ENCODE measurements at regions not wholly inside any gene's neighbourhood (a gene's known extent, or its start where the extent isn't known, plus 50 kb on each side); places are given as distances from the start of the nearest gene placed in this dataset.
A peak's percentile ranks its signal among the peaks of the same experiment; 100 is the strongest.

DNA sequence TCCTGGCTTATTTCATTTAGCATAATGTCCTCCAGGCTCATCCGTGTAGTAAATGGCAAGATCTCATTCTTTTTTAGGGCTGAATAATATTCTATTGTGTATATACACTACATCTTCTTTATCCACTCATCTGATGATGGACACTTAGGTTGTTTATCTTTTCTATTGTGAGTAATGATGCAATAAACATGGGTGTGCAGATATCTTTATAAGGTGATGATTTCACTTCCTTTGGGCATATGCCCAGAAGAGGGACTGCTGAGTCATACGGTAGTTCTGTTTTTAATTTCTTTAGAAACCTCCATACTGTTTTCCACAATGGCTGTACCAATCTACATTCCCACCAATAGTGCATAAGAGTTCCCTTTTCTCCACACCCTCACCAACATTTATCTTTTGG is 317.6 kb upstream of the CNKSR2 start:
- DNase-seq: no peak

DNA sequence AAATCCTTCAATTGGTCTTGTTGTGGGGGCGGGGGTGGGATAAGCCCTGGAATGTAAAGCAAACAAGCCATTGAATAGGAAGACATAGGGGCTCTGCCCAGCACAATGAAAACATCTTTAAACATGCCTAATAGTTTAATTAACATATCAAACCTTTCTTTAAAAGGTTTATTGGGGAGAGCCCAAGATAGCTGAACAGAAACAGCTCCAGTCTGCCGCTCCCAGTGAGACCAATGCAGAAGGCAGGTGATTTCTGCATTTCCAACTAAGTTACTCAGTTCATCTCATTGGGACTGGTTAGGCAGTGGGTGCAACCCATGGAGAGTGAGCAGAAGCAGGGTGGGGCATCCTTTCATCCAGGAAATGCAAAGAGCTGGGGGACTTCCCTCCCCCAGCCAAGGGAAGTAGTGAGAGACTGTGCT is 327.2 kb upstream of the CNKSR2 start:
- DNase-seq: no peak

DNA sequence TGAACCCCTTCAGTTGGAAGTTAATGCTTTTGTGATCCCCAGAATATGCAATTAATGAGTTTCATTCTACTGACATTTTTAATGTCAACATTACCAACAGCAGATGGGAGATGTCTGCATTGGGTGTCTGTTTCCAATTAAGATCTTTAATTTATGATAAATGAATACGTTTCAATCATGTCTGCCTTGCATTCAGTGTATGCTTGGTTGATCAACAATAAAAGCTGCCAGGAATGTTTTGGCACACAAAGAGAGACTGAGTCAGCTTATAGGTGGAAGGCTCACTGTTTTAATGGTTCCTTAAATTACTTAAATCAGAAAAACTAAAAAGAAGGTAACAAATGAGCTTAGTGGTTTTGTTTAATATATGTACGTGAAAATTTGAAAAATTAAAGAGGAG is 359.9 kb upstream of the CNKSR2 start:
- no peak for DNase-seq

DNA sequence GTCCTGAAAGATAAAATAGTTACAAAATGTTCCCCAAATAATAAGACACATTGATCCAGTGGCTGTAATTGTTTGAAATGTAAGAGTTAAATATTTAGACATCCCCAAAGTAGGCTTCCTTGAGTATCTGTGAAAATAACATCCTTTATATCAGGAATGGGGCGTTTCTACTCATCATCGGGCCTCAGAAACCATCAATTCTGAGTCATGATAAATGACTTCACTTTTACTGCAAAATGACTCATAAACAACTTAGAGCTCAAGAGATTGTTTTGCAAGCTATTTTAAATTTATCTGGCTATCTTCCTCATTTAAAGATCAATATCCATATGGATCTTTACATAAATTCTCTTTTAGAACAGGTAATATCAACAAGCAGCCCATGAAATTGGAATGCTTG is 369.4 kb upstream of the CNKSR2 start:
- no peak for DNase-seq

DNA sequence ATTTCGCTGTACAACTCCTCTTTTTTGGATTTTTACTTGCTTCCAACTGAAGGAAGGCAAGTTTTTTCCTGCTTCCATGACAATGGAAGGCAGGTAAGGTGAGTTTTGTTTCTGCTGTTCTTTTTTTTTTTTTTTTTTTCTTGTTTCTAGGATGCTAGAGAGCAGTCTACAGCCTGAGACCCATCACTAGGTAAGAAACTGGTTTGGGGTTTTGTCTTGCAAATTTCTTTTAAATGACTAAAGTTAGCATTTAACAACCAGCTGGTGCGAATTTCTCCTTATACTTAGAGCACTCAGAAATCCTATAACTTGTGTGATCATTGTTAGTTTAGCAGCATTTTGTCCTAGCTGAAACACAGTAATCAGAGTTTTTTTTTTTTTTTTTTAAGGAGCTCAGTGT is 378.4 kb upstream of the CNKSR2 start:
- DNase-seq: no peak

GRCh38 chrX:20989361-20989760 is 384.9 kb upstream of the CNKSR2 start:
- no peak for DNase-seq

DNA sequence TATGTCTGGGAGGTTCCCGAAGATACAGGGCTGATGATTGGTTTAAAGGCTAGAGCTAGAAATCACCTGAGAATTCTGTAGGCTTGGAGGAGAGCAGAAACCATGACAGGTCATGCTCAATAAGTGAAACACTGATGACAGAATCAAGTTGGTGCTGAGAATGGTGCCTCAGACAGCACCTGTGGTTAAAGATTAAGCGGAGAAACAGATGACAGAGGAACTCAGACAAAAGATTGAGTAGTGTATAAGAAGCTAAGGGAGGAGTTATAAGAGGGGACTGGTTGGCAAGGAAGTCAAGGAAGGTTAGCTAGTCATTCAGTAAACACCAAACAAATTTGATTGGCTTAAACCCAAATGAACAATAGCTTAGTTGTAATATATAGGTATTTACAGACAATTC is 385.4 kb upstream of the CNKSR2 start:
- DNase-seq: no peak

GRCh38 chrX:20988118-20988517 is 386.1 kb upstream of the CNKSR2 start:
- no peak for DNase-seq

DNA sequence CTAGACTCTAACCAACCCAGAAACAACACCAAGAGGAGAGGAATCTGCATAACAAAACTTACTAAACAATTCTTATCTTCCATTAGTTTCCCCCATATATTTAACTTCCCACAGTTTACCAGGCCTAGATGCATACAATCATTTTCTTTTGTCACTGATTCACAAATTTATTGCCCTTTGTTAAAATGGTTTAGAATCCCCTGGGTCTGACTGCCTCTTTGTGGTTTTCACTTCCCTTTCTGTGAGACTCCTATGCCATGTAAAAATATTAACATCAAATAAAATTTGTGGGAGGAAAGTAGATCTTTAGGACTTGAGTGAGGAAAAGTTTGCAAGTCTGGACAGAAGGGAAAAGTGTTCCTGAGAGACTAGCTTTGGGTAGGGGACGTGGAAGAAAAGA is 393.8 kb upstream of the CNKSR2 start:
- DNase-seq: no peak

DNA sequence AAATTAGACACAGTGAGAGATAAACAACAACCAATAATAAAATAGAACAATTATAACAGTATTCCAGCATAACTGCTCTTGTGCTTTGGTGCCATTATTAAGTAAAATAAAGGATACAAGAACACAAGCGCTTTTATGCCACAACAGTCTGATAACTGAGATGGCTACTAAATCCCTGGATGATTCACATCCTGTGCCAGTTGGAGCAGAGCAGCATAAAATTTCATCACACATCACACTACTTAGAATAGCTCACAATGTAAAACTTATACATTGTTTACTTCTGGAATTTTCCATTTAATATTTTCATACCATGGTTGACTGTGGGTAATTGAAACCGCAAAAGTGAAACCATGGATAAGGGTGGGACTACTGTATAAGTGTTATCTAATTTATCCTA is 399.9 kb upstream of the CNKSR2 start:
- DNase-seq: no peak

DNA sequence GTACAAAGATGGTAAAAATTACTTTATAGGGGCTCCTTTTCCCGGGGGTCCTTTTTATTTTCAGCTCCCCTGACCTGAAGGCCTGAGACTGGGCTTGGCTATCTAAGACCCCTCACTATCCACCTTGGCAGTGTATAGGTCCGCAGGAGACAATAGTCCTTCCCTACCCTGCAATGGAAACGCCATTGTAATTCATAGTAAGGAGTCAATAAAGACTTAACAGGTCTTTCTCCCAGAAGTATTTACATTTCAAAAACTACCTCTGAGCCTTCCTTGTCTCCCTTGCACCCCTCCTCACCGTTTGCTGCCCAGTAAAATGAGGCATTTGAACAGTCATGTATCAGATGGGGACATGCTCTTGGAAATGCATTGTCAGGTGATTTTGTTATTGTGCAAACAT is 401.2 kb upstream of the CNKSR2 start:
- no peak for DNase-seq

DNA sequence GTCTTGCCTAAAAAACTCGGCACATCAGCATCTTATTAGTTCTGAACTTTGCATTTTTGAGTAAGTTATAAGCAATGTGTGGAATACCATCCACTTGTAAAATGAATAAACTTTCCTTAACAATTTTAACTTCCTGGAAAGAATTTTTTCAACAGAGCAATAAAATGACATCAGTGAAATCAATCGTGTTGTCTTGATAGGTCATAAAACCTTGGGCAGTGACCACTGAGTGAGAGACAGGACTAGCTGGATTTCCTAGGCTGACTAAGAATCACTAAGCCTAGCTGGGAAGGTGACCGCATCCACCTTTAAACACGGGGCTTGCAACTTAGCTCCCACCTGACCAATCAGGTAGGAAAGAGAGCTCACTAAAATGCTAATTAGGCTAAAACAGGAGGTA is 403.0 kb upstream of the CNKSR2 start:
- no peak for DNase-seq

DNA sequence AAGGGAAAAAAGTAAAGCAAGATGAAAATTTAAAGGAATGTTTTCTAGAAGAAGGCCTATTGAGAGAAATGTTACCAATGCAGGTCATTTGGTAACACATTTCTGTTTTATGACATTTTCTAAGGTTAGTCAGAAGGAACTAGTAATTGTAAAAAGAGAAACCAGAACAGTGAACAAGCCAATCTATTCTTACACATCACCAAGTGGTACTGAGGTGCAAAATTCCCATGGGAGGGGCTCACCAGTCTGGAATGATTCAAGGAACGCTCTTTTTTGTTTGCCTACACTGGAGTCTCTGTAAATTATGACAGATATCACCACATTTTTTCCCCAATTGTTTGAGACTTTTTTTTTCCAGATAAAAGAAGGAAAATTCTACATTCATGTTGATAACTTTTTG is 404.7 kb upstream of the CNKSR2 start:
- no peak for DNase-seq

GRCh38 chrX:20968996-20969395 is 405.2 kb upstream of the CNKSR2 start:
- no peak for DNase-seq

- peak; percentile 3 for DNase-seq
Observed at GRCh38 chrX:20967725-20968124, 406.5 kb upstream of the CNKSR2 start.

GRCh38 chrX:20965270-20966044 is 408.8 kb upstream of the CNKSR2 start:
- no peak for DNase-seq

DNA sequence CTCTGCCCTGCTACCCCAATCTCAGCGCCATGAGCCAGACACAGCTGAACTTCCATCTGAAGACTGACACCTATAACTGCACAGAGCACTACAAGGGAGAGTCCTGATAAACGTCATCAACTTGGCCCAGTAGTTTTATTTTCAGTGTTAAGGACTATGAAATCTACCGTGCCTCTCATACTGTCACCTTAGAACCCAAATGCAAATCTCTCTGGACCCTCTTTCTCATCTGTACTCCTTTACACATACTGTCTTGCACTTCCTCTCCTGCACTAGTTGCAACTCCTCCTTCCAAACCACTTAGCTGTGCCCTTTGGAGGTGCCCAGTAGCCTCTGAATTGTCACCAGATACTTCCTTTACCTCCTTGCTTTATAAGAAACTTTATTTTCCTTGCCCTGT is 420.2 kb upstream of the CNKSR2 start:
- no peak for DNase-seq

DNA sequence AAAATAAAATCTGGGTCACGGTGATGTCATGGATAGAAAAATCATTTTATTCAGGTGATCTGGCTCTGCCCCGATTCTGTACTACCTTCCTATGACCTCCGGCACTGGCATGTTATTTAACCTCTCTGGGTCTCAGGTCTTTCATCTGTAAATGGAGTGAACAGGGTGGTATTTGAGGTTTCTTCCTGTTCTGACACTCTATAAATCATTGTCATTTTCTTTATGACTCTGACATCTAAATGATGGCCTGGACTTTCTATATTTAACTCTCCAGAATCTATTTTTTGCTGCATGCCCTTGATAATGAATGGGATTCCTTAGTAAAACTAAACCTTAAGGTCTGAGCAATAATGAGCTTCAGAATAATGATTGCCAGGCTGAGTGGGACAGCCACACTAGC is 422.0 kb upstream of the CNKSR2 start:
- no peak for DNase-seq

GRCh38 chrX:20951016-20951810 is 423.0 kb upstream of the CNKSR2 start:
- no peak for DNase-seq

DNA sequence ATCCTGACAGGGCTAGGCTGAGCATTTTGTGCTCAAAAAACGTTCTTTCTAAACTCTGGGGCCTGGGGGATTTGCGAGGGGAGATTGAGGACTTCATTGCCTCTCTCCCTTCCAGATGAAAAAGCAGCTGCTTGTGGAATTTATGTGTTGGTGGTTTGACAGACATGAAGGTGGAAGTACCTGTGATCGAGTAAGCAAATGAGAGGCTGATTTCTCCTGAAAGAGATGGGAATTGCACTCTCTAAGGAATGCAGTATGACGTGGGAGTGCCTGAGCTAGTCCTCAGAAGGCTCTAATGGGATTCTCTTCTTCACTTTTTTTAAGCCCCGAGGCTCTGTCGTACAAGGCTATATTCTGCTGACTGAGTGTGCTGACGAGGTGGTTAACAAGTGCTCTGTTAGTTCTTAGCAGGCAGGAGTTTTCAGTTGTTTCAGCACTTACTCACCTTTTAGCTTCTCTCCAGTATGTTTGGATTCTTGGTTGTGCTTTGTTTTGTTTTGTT is 426.8 kb upstream of the CNKSR2 start:
- DNase-seq: no peak

- DNase-seq: no peak
Observed at GRCh38 chrX:20913760-20914159, 460.5 kb upstream of the CNKSR2 start.

GRCh38 chrX:20906571-20906970 is 467.6 kb upstream of the CNKSR2 start:
- DNase-seq: no peak

DNA sequence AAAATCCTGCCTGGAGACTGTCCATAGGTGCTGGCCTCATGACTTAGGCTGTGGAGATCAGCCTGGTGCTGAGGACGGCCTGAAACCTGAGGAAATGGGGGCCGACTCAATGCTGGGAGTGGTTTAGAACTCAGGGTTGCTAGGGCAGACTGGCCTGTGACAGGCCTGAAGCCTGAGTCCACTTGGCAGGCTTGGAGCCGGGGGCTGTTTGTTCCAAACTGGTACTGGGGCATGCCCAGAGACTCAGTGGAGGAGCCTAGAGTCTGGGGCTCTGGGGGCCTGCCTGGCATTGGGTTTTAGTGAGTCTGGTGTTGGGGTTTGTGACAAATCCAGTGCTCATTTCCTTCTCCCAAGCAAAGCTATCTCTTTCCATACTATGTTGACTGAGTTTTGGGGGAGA is 489.7 kb upstream of the CNKSR2 start:
- no peak for DNase-seq

DNA sequence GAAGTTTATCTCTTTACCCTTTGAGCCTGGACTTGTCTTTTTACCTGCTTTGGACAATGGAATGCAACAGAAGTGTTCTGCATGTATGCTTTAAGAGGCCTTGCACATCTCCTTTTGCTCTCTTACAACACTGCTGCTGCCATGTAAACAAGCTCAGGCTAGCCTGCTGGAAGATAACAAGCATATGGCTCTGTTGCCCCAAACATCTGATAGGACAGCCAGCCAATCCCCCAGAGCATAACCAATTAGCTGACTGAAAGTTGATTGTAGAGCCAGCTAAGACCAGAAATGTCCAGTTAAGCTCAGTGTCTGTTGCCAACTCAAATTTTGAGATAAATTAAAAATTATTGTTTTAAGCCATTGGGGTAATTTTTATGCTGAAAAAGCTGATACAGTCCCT is 510.6 kb upstream of the CNKSR2 start:
- DNase-seq: no peak
